Stimulated activated naive CD8-positive, alpha-beta T cell treated with anti-CD3 and anti-CD28 coated beads, Interleukin-15, Interleukin-2, amounts not matched to agents 100 ng/mL and 50 ng/mL, for 24 hours (primary cell): ENCODE measurements at regions not wholly inside any gene's neighbourhood (a gene's known extent, or its start where the extent isn't known, plus 50 kb on each side); places are given as distances from the start of the nearest gene placed in this dataset.

Experiments
- H3K27ac Mint-ChIP-seq: one replicate; pipeline ENCODE4 v1.8.0; 2021; ENCODE audit warnings: mild to moderate bottlenecking, mixed read lengths
- H3K27me3 Mint-ChIP-seq: one replicate; pipeline ENCODE4 v1.8.0; 2021; ENCODE audit warnings: mixed read lengths
- H3K36me3 Mint-ChIP-seq: one replicate; pipeline ENCODE4 v1.8.0; 2021; ENCODE audit warnings: low read depth, mixed read lengths
- H3K4me1 Mint-ChIP-seq: one replicate; pipeline ENCODE4 v1.8.0; 2021; ENCODE audit warnings: low read depth, mixed read lengths
- H3K4me3 Mint-ChIP-seq: one replicate; pipeline ENCODE4 v1.8.0; 2021; ENCODE audit warnings: mild to moderate bottlenecking, mixed read lengths
- H3K9me3 Mint-ChIP-seq: one replicate; pipeline ENCODE4 v1.8.0; 2021; ENCODE audit warnings: mixed read lengths

- H3K4me3 Mint-ChIP-seq = no peak overlapping the region
- no peaks in the 10 kb centered on the region for H3K27me3 Mint-ChIP-seq
- no peaks in the 10 kb centered on the region for H3K4me1 Mint-ChIP-seq
- peaks cover 13% of the 10 kb centered on the region for H3K9me3 Mint-ChIP-seq
- H3K36me3 Mint-ChIP-seq = no peaks in the 10 kb centered on the region
- no peak overlapping the region for H3K27ac Mint-ChIP-seq
Observed at GRCh38 chr2:125852364-125852763, 803.6 kb upstream of the GYPC start.

- Mint-ChIP-seq H3K9me3 (peaks cover 13% of the 10 kb centered on the region), H3K4me3 (no peak overlapping the region), H3K27ac (no peak overlapping the region), H3K27me3 (no peaks in the 10 kb centered on the region), H3K4me1 (no peaks in the 10 kb centered on the region), H3K36me3 (no peaks in the 10 kb centered on the region)
Observed at GRCh38 chr2:125853626-125854025, 802.3 kb upstream of the GYPC start.

GRCh38 chr2:125855204-125855603 lies 800.8 kb upstream of the GYPC start:
- Mint-ChIP-seq H3K36me3 (no peaks in the 10 kb centered on the region), H3K9me3 (peaks cover 10% of the 10 kb centered on the region), H3K4me3 (no peak overlapping the region), H3K4me1 (no peaks in the 10 kb centered on the region), H3K27ac (no peak overlapping the region), H3K27me3 (no peaks in the 10 kb centered on the region)

GRCh38 chr2:125857971-125858794 lies 797.8 kb upstream of the GYPC start:
- H3K4me3 Mint-ChIP-seq = no peak overlapping the region
- no peaks in the 10 kb centered on the region for H3K27me3 Mint-ChIP-seq
- H3K36me3 Mint-ChIP-seq = no peaks in the 10 kb centered on the region
- no peaks in the 10 kb centered on the region for H3K4me1 Mint-ChIP-seq
- peaks cover 10% of the 10 kb centered on the region for H3K9me3 Mint-ChIP-seq
- H3K27ac Mint-ChIP-seq = no peak overlapping the region

GRCh38 chr2:125861461-125861860 lies 794.5 kb upstream of the GYPC start:
- Mint-ChIP-seq H3K4me3 (no peak overlapping the region), H3K4me1 (no peaks in the 10 kb centered on the region), H3K27ac (no peak overlapping the region), H3K9me3 (peaks cover 10% of the 10 kb centered on the region), H3K27me3 (no peaks in the 10 kb centered on the region), H3K36me3 (no peaks in the 10 kb centered on the region)

- Mint-ChIP-seq H3K4me3 (no peak overlapping the region), H3K9me3 (peaks cover 4% of the 10 kb centered on the region), H3K36me3 (no peaks in the 10 kb centered on the region), H3K27ac (no peak overlapping the region), H3K27me3 (no peaks in the 10 kb centered on the region), H3K4me1 (no peaks in the 10 kb centered on the region)
Observed at GRCh38 chr2:125867908-125868307, 788.0 kb upstream of the GYPC start.

GRCh38 chr2:125870264-125870663 lies 785.7 kb upstream of the GYPC start:
- Mint-ChIP-seq H3K4me3 (no peak overlapping the region), H3K27ac (no peak overlapping the region), H3K4me1 (no peaks in the 10 kb centered on the region), H3K27me3 (no peaks in the 10 kb centered on the region), H3K9me3 (no peaks in the 10 kb centered on the region), H3K36me3 (no peaks in the 10 kb centered on the region)

GRCh38 chr2:125870746-125871145 lies 785.2 kb upstream of the GYPC start:
- Mint-ChIP-seq H3K9me3 (no peaks in the 10 kb centered on the region), H3K36me3 (no peaks in the 10 kb centered on the region), H3K4me3 (no peak overlapping the region), H3K4me1 (no peaks in the 10 kb centered on the region), H3K27ac (no peak overlapping the region), H3K27me3 (no peaks in the 10 kb centered on the region)

- H3K4me1 Mint-ChIP-seq = no peaks in the 10 kb centered on the region
- H3K9me3 Mint-ChIP-seq = peaks cover 4% of the 10 kb centered on the region
- no peak overlapping the region for H3K27ac Mint-ChIP-seq
- H3K27me3 Mint-ChIP-seq = no peaks in the 10 kb centered on the region
- no peaks in the 10 kb centered on the region for H3K36me3 Mint-ChIP-seq
- no peak overlapping the region for H3K4me3 Mint-ChIP-seq
Observed at GRCh38 chr2:125874564-125874963, 781.4 kb upstream of the GYPC start.

GRCh38 chr2:125885340-125885739 lies 770.6 kb upstream of the GYPC start:
- Mint-ChIP-seq H3K36me3 (no peaks in the 10 kb centered on the region), H3K9me3 (peaks cover 9% of the 10 kb centered on the region), H3K4me1 (no peaks in the 10 kb centered on the region), H3K27me3 (no peaks in the 10 kb centered on the region), H3K4me3 (no peak overlapping the region), H3K27ac (no peak overlapping the region)

- no peak overlapping the region for H3K4me3 Mint-ChIP-seq
- H3K27ac Mint-ChIP-seq = no peak overlapping the region
- no peaks in the 10 kb centered on the region for H3K27me3 Mint-ChIP-seq
- peaks cover 9% of the 10 kb centered on the region for H3K9me3 Mint-ChIP-seq
- H3K4me1 Mint-ChIP-seq = no peaks in the 10 kb centered on the region
- no peaks in the 10 kb centered on the region for H3K36me3 Mint-ChIP-seq
Observed at GRCh38 chr2:125886153-125886552, 769.8 kb upstream of the GYPC start.

GRCh38 chr2:125901278-125901677 lies 754.7 kb upstream of the GYPC start:
- H3K36me3 Mint-ChIP-seq = no peaks in the 10 kb centered on the region
- H3K9me3 Mint-ChIP-seq = peaks cover 29% of the 10 kb centered on the region
- no peak overlapping the region for H3K4me3 Mint-ChIP-seq
- no peak overlapping the region for H3K27ac Mint-ChIP-seq
- H3K27me3 Mint-ChIP-seq = no peaks in the 10 kb centered on the region
- no peaks in the 10 kb centered on the region for H3K4me1 Mint-ChIP-seq

GRCh38 chr2:125925891-125926546 lies 729.9 kb upstream of the GYPC start:
- Mint-ChIP-seq H3K9me3 (peaks cover 15% of the 10 kb centered on the region), H3K27me3 (no peaks in the 10 kb centered on the region), H3K4me1 (no peaks in the 10 kb centered on the region), H3K27ac (no peak overlapping the region), H3K36me3 (no peaks in the 10 kb centered on the region), H3K4me3 (no peak overlapping the region)

GRCh38 chr2:125935559-125935958 lies 720.4 kb upstream of the GYPC start:
- Mint-ChIP-seq H3K9me3 (peaks cover 3% of the 10 kb centered on the region), H3K4me3 (no peak overlapping the region), H3K36me3 (no peaks in the 10 kb centered on the region), H3K4me1 (no peaks in the 10 kb centered on the region), H3K27ac (no peak overlapping the region), H3K27me3 (no peaks in the 10 kb centered on the region)

GRCh38 chr2:125942585-125943424 lies 713.2 kb upstream of the GYPC start:
- Mint-ChIP-seq H3K9me3 (peaks cover 18% of the 10 kb centered on the region), H3K4me1 (no peaks in the 10 kb centered on the region), H3K27me3 (no peaks in the 10 kb centered on the region), H3K36me3 (no peaks in the 10 kb centered on the region), H3K4me3 (no peak overlapping the region), H3K27ac (no peak overlapping the region)
